RCC 7860 (cell line): ENCODE measurements at regions not wholly inside any gene's neighbourhood (a gene's known extent, or its start where the extent isn't known, plus 50 kb on each side); places are given as distances from the start of the nearest gene placed in this dataset.

ENCODE experiments used
- DNase-seq: peaks from one replicate; pipeline ENCODE4 v3.0.0-alpha.2; 2015; ENCODE audit warnings: low spot score
- FAIRE-seq: peaks from 2 replicates; lab custom pipeline; 2012; peaks lifted over from hg19 to GRCh38; lab: Jason Lieb, UNC

GRCh38 chr2:70354264-70354949 lies 52.5 kb upstream of the FAM136A start:
- no peak for DNase-seq

More at GRCh38 chr2:70354264-70354949, 52.5 kb upstream of the FAM136A start:
- no peak for FAIRE-seq
